ENCODE measurements at regions not wholly inside any gene's neighbourhood (a gene's known extent, or its start where the extent isn't known, plus 50 kb on each side); places are given as distances from the start of the nearest gene placed in this dataset.
"Not testable (repeated sequence)": the region's sequence is repeated elsewhere in the genome, so short reads cannot be mapped to it uniquely, and the experiment has no call there.

DNA sequence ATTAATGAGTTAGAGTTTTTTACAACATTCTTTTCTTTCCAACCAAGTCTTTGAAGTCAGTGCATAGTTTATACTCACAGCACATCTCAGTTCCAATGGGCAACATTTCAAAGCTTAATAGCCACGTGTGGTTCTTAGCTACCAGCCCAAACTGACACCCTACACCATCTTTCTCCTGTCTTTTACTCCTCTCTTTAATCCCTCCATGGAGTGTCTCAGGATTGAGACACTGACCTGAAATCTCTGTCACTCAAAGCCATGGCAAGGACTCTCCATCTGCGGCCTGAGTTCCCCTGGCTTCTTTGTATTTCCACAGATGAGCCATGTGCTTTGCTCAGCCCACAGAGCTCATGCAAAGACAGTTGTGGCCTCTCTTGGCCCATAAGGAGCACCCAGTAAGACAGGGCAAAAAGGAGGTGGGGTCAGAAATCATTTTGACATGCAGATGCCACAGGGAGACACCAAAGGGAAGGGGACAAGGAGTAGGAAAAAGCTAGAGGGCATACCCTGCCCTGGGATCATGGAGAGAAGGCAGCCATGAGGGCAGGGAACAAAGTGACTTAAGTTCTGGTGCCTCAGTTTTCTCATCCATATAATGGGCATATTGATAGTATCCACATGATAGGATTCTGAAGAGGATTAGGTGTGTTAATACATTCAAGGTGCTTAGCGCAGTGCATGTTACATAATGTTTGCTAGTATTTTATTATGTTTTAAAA lies 493.6 kb upstream of the PROK2 start:
- DNase-seq (ENCODE audit: low read depth in 2 of 2), result no peak

DNA sequence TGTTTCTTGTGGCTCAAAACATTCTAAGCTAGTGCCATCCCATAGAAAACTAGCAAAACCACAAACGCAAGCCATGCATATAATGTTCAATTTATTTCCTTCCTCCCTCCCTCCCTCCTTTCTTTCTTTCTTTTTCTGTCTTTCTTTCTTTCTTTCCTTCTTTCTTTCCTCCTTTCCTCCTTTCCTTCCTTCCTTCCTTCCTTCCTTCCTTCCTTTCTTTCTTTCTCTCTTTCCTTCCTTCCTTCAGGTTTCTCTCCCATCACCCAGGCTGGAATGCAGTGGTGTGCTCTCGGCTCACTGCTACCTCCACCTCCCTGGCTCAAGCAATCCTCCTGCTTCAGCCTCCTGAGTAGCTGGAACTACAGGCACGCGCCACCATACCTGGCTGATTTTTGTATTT lies 492.8 kb upstream of the PROK2 start:
- DNase-seq (ENCODE audit: low read depth in 2 of 2), result no peak

DNA sequence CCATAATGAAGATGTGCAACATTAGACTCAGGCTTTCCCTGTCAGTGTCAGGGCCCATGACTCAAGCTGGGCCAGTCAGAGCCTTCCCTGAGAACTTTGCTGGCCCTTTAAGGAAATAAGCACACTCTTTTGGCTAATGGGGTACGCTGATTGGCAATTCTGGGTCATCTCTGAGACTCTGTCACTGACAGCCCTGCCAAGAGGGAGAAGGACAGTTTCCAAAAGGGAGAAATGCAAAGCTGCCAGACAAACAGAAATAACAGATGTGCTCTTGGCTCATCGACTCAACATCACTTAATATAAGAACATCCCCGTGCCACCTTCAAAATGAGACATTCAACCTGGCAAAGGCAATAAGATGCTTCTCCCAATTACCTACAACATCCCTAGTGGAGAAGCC lies 491.9 kb upstream of the PROK2 start:
- no peak for DNase-seq (ENCODE audit: low read depth in 2 of 2)

DNA sequence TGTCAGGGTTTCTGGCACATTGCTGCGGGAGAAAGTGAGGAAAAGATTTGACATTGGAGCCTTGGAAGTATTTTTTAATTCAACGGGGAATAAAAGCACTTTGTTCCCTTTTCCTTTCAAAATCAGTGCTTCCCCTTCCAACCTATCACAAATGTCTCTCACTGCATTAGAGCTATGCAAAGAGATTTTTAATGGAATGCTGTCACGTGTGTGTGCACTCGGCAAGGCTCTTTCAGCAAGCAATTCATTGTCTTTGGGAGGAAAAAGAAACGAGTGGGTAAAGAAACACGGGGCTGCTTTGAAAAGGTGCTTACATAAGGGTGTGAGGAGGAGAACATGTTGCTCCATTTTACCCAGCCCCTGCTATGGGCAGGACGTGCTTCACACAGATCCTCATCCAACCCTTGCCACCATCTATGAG lies 490.4 kb upstream of the PROK2 start:
- no peak for DNase-seq (ENCODE audit: low read depth in 2 of 2)

DNA sequence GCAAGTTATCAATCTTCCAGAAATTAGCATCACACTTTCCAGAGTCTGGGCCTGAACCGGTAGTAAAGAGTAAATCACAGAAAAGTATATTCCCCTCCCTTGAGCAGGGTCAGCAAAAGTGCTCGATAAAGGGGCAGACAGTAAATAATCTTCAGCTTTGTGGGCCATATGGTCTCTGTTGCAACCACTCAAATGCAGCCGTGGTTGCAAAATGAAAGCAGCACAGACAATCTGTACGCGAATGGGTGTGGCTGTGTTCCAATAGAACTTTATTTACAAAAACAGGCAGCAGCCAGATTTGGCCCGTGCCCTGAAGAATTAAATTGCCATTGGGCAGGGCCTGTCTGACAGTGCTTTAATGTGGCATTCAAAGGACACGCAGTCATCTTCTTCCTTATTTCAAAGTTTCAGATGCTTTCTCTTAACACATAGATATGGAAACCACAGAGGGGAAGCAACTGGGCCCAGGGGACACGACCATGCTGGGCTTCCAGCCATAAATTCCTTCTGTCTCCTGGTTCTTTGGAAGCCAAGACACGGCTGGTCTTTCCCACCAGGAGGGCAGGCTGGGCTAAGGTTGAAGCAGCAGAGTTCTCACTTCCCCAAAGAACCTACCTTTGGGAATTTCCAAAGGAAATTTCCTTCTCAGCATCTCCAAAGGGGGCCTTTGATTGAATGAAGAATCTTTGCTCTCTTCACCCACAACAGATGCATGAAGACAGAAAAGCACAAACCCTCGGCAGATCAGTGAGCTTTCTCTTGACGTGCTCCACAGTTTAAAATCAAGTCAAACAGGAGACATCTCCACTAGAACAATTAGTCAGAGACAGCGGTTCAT lies 489.8 kb upstream of the PROK2 start:
- no peak for DNase-seq (ENCODE audit: low read depth in 2 of 2)

DNA sequence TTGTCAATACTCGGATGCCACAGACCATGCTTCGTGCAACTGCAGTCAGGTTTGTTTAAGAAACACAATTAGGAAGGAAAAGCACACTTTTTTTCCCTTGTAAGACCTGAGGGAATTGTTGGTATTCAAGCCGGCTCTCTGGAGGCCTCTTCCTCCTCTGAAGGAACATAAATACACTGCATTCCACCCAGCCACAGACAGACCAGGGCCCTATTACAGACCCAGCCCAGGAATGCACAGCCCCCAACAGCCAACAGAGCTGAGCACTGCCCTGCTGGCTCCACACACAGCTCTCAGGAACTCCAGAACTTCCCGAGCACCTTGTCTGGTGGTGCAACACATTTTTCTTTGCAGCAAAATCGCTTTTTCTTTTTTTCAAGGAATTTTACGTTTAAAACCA lies 488.7 kb upstream of the PROK2 start:
- DNase-seq (ENCODE audit: low read depth in 2 of 2), result no peak

DNA sequence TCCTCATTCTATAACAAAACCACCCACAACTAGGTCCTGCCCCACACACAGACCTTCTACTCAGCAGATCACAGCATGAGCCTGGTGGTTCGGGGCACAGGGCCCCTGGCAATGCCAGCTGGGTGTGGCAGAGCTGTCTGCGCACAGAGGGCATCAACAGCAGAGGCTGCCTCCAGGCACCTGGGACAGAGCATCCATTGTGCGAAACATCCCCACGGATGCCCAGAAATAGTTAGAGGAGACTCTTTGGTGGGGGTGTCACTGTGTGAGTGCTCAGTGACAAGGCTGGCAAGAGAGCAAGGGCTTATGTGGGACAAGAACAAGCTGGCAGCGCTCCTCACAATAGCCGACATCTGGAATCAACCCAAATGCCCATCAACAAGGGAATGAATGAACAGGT lies 487.4 kb upstream of the PROK2 start:
- no peak for DNase-seq (ENCODE audit: low read depth in 2 of 2)

DNA sequence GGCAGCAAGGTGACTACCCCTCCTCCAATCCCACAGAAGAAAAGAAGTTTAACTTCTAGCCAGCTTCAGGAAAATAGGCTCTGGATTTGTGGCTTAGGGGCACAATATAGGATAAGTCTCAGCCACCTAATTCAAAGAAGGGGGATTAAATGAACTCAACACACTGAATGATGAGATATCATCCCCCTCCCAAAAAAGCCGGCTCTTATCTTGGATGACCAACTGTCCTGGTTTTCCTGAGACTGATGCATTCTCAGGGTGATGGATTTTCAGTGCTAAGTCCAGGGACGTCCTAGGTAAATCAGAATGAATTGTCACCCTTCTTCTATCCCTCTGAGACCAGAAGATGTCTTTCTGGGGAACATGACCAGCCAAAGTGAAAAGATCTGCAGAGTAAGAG lies 487.0 kb upstream of the PROK2 start:
- no peak for DNase-seq (ENCODE audit: low read depth in 2 of 2)

DNA sequence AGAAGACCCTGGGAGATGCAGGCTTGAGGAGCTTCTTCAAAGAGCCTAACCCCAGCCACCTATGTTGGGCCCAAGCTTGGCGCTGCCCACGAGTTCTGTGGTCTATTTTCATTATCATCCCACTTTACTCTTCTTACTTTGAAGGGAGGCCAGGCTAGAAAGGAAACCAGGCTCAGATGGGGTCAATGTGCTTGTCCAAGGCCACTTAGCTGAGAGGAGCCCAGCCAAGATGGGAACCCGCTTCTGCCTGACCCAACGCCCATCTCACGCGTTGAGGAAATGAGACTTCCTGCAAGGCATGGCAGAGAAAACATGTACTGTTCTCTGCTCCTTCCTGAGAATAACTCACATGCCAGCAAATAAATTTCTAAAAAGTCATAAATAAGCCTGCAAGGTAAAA lies 486.3 kb upstream of the PROK2 start:
- DNase-seq (ENCODE audit: low read depth in 2 of 2), result no peak

DNA sequence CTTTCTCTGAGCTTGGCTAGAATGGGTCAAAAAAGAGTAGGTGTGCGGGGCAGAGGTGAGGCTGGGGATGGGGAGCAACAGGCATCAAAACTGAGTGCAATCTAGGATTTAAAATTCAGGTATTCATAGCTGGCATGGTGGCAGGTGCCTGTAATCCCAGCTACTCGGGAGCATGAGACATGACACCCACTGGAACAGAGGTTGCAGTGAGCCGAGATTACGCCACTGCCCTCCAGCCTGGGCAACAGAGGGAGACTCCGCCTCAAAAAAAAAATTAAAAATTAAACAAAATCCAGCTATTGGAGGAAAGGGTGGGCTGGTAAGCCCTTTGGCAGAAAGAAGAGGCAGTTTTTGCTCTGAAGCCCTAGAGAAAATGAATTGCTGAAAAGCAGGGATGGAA lies 485.8 kb upstream of the PROK2 start:
- DNase-seq (ENCODE audit: low read depth in 2 of 2), result no peak

DNA sequence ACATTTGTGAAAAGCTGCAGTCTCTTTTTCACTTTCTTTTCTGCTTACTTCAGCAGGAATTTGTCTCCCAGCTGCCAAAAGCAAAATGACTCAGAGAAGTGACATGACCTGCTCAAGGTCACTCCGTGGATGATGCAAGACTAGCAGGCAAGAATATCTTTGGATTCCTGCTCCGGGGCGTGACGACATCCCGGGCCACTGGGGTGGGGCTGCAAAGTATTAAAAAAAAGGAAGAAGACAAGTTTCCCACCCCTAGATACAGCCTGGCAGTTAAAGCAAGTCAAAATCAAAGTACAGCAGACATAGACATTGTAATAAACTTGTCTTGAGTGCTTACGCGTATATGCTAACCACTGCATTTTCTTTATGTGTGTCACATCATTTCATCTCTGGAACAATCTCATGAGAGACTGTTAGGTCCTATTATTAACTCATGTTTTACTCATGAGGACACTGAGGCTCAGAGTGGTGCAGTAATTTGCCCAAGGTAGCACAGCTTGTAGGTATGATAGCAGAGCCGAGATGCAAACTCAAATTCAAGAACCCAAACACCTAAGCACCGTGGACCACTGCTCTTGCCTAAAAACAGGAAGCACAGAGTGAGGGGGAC lies 485.2 kb upstream of the PROK2 start:
- no peak for DNase-seq (ENCODE audit: low read depth in 2 of 2)

DNA sequence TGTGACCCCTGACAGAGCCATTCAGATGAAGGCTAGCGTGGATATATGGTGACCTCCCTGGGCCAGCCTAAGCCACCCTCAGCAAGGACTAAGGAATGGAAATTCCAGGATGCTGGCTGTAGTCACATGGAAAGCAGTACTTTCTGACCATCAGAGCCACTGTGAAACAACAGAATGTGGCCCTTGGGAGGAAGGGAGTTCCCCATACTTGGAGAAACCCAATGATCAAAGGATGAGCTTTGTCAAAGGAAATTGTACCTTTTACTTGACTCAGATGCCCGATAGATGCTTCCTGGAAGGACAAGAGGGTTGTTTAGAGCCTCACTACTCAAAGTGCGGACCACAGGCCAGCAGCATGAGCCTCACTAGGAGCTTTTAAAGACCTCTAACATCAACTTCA lies 484.5 kb upstream of the PROK2 start:
- DNase-seq (ENCODE audit: low read depth in 2 of 2), result no peak

DNA sequence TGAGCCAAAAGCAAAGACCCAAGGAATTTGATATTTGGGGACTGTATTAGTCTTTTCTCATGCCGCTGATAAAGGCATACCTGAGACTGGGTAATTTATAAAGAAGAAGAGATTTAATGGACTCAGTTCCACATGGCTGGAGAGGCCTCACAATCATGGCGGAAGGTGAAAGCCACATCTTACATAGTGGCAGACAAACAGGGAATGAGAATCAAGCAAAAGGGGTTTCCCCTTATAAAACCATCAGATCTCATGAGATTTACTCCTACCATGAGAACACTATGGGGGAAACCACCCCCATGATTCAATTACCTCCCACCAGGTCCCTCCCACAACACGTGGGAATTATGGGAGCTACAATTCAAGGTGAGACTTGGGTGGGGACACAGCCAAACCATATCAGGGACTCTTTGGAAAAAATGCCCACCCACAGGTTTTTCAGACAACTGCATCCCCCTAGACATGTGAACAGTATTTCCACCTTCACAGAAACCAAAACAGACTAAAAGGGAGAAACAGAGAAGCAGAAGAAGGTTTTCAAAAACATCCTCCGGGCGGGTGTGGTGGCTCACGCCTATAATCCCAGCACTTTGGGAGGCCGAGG lies 482.1 kb upstream of the PROK2 start:
- DNase-seq (ENCODE audit: low read depth in 2 of 2), result not testable (repeated sequence)

DNA sequence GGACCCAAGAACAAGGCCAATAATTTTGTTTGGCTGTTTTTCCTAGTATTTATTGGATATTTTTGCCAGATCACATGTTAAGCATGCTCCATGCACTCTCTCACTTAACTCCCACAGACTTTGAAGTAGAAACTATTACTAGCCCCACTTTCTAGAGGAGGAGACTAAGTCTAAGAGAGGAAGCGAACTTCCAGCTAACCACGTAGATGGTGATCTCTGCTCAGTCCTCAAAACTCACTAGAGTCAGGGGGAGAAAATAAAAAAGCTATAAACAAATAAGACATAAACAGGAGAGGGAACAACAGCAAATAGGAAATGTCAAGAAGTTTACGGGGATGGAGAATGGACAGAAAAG lies 481.0 kb upstream of the PROK2 start:
- DNase-seq (ENCODE audit: low read depth in 2 of 2), result no peak

DNA sequence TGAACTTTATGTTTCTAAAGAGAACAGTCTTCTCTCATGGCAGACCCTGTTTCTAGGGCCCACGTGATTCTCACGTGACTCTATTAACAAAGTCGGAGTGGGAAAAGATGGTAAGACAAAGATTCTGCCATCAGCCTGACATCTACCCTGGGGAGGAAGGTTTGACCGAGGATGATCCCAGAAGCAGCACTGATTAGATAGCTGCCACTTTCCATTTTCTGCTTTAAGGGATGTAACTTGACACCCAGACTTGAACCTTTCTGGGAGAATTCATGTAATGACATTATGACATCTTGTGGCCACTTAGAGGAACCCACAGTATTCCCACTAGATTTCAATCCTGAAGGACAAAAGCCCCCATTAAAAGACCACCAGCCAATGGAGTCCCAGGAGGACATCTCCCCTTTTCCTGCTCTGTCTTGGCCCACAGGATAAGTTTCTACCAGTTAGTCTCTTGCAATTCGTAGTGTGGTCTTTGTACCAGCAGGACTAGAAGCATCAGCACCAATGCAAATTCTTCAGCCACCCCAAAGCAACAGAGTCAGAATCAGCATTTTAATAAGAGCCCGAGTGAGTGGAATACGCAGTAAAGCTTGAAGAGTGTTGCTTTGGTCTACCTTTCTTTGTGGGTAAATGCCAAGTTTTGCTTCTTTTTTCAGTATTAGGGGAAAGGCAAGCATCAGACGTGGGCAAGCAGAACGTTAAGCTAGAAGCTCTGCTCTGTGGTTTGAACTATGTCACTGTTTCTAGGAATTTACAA lies 480.5 kb upstream of the PROK2 start:
- no peak for DNase-seq (ENCODE audit: low read depth in 2 of 2)

DNA sequence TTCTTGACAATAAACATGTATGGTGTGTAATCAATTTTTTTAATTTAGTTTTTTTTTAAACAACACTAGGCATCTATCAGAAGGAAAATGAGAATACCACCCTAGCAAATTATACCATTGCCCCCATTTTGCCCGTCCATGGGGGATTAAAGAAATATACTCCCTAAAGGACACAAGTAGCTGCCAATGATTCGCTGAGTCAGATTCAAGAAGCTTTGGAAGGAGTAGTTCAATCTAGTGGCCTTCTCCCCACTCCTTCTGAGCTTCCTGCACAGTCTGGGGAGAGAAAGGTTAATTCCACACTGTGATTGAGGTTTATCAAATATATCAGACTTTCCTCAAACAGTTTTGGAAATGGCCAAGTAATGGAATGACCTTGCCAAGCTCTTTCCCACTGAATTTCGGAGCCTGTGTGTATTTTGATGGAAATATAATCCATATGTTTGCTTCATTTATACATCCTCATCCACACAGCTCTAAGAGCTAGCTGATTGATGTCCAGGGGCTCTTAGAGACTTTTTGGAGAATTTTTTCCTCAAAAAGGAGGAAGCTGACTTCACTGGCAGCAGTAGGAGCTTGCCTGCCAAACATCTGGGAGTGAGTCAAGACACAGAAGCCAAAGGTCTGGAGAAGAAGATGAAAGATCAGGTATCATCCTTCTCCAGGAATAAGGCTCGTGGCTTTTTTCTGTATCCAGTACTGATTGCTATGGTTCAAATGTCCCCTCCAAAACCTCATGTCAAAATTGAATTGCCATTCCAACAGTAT lies 478.5 kb upstream of the PROK2 start:
- no peak for DNase-seq (ENCODE audit: low read depth in 2 of 2)

DNA sequence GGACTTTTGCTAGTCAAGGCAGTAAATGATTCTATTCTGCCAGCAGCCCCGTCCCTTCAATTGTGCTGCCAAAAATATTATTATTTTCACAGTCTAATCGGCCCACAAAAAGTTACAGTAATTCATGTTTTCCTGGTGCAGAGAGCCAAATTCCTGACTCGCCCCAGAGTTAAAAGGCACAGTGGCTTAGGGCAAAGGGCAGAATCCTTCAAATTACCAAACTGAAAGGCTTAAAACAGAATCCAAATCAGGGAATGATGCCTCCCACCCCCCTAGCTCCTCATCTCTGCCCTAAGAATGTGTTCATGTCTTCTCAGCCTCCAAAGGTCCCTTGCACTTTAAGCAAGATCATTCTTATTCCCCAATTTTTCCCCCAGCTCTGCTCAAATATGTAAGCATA lies 477.8 kb upstream of the PROK2 start:
- DNase-seq (ENCODE audit: low read depth in 2 of 2), result no peak

DNA sequence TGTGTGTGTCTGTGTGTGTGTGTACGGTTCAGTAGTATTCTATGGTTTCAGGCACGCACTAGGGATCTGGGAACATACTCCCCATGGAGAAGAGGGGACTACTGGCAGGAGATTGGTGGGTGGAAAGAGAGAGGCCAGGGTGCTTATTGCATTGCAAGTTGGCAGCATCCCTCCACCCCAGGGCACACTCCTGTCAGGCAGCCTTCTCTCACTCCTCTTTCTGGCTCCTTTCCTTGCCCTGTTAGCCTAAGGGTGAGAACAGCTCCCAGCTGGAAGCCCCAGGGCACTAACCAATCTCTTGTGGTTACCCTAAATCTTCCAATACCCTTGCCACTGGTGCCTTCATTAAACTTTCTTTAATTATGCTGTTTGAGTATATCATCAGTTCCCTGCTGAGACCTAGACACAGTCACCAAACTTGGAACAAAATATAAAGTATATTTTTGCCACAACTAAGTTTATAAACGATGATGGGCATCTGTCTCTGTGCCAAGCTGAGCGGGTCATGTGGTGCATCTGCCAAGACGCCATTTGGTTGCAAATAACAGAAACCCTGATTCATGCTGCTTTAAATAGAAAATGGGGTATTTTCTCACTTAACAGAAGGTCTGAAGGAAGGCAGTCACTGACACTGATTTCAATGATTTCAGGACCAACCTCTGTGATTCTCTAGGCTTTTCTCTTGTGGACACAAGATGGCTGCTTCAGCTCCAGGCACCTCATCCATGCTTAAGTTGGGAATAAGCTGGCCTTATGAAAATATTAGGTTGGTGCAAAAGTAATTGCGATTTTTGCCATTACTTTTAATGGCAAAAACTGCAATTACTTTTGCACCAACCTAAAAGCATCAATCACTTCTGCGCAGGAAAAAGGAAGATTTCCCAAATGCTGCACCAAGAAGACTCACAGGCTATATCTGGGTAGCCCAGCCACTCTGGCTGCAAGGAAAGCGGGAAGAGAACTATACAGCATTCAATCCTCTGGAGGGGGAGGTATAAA lies 476.9 kb upstream of the PROK2 start:
- no peak for DNase-seq (ENCODE audit: low read depth in 2 of 2)

DNA sequence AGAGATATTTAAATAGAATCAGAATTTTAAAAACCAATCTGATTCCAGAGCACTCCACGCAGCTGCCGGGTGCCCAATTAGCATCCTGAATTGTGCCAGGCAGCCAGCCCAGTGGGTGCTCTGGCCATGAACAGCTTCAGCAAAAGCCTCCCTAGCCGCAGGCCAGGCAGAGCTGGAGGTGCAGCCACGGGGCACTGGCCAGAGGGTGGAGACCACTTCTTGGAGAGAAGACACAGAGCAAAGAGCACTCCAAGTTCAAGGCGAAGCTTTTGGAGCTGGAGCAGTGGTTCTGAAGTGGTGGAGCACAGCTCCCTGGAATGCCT lies 475.6 kb upstream of the PROK2 start:
- no peak for DNase-seq (ENCODE audit: low read depth in 2 of 2)

Measured in activated CD4-positive, alpha-beta T cell treated with anti-CD3 and anti-CD28 coated beads for 24 hours (primary cell).